HG02870 (cell line): ENCODE measurements at regions not wholly inside any gene's neighbourhood (a gene's known extent, or its start where the extent isn't known, plus 50 kb on each side); places are given as distances from the start of the nearest gene placed in this dataset.

Source experiments
- ATAC-seq: cut with Tn5 transposase; IDR thresholded peaks from one replicate; pipeline ENCODE4 v1.9.1; 2021; ENCODE audit warnings: mild to moderate bottlenecking, moderate library complexity; ENCODE audit not compliant: unreplicated experiment

DNA sequence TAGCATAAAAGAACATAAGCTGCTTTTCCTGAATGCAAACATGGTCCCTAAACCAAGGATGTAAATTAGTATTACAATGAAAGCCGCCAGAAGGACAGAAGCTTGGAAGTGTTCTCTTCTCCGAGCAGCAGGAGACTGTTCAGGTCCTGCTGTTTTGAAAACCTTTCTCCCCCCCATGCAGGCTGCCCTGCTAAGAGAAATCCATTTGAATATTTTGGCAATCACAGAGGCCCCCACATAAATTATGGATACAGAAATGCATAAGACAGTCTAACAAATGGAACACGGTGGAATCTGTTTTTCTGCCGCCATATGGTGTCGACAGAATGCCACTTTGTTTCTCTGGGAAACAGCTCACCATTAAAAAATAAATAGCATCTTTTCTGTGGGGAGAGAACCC, 600.4 kb upstream of the KLHL29 start:
- ATAC-seq: no peak

GRCh38 chr2:22786817-22787216, 598.2 kb upstream of the KLHL29 start:
- no peak for ATAC-seq

GRCh38 chr2:22787745-22788144, 597.2 kb upstream of the KLHL29 start:
- ATAC-seq: no peak

DNA sequence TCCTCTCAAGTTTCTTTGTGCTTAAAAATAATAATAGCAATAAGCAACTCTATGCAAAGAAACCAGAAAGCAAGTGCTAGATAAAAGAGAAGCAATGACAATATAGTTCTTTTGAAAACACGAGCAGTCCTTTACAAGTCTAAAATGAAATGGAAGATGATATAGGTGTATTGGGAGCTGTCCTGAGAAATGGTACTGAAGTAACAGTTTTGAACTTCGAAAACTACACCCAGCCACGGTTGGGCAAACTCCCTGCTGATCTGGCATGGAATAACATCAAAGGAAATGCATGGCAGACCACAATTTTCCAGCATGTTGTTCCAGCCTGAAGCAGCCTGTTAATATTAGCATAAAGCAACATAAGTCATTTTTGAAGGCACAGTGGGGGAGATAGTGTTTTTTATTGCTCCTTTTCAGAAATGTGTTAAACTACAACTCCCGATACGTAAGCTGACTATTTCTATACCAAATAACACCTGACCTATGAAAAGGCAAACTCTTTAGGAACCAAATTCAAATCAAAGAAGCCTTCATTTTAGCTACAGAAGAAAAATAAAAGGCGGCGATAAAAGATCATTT, 596.1 kb upstream of the KLHL29 start:
- no peak for ATAC-seq

DNA sequence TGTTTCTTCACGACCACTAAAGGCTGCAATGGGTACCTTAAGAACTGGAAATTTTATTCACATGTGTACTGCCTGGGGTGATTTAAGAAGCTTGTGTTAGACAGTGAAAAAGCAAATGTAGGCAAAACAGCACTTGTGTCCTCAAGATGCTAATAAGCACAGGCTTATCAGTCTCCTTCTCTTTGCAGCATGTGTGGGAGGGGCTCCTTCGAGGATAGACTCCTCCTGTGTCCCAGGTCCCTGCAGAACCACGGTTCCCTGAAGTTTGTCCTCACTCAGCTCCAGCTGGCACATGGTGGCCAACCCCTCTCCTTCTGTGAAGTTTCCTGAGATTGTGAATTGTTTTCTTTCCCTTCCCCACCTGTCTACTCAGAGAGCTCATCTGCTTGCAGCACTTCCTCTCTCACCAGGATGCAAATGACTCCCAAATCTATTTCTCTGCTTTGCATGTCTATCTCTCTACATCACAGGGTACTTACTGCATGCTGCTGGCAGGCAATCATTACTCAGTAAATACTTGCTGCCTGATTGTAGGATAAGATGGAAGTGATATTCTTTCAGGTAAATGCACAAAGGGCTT, 589.6 kb upstream of the KLHL29 start:
- no peak for ATAC-seq

DNA sequence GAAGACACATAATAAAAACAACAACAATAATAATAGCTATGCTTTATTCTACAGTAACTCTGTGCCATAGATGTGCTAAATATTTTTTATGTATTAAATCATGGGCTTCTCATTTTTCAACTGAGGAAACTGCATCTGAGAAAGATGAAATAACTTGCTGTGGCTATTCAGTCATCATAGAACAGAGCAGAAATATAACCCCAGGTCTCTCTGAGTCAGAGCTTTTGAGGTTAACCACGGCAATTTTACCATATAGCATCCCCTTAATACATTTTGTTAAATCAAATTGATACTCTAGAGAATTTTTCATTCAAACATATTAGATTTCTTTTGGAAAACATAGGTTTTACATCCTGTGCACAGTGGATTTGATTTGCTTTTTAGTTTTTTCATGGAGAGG, 586.6 kb upstream of the KLHL29 start:
- ATAC-seq: no peak

DNA sequence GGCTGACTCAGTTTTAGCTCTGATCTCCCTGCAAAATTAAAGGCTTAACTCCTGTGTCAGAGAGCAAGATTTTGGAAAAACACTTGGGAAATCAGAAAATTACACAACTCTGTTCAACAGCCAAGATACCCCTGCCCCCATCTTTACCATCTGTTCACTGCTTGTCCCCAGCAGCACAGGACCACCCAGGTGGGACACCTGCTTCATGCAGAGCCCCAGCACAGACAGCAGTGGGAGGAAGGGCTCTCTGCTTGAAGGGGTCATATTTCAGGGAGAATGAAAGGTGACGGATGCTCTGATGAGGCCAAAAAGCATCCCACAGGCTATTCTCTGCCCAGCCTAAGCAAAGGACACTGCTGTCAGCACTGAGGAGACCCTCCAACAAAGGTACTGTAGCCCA, 584.6 kb upstream of the KLHL29 start:
- ATAC-seq: no peak

DNA sequence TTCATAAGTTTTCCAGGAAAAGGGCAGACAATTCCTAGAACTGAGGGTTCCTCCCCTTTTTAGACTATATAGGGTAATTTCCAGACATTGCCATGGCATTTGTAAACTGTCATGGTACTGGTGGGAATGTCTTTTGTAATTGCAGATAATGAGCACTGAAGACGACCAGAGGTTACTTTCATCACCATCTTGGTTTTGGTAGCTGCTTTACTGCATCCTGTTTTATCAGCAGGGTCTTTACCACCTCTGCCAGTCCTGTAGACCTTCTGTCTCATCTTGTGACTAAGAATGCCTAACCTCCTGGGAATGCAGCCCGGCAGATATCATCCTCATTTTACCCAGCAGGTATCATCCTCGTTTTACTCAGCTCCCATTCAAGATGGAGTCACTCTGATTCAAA, 583.9 kb upstream of the KLHL29 start:
- ATAC-seq: no peak

- ATAC-seq: no peak
Measured at GRCh38 chr2:22801970-22802369, 583.0 kb upstream of the KLHL29 start.

DNA sequence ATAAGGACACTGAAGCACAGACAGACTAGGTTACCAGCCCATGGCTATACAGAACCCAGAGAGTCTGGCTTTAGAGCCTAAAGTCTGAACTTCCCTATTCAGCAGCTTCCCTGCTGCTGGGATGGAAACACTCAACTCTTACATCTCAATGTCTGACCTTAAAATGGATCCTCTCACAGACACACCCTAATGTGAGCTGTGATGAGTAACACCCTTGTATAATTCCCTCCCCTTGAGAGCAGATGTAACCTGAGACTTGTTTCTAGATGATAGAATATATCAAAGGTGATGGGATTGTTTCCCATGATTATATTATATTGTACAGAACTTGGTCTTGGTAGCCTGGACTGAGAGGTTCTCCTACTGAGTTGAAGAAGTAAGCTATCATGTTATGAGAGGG, 577.1 kb upstream of the KLHL29 start:
- no peak for ATAC-seq

DNA sequence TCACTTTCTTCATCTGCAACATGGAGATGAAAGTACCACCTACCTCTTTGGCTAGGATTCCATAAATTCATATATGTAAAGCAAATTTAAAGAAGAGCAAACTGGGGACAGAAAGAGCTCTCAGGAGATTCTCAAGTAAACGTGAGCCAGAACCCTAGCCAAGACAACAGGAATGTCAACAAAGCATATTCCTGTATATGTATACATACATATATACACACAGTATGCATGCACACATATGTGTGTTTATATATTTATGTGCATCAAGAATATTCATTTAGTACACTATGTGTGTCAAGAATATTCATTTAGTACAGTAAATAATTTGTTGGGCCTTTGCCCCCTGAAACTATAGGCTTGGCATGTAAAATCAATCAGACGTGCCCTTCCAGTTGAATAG, 574.4 kb upstream of the KLHL29 start:
- ATAC-seq: no peak

DNA sequence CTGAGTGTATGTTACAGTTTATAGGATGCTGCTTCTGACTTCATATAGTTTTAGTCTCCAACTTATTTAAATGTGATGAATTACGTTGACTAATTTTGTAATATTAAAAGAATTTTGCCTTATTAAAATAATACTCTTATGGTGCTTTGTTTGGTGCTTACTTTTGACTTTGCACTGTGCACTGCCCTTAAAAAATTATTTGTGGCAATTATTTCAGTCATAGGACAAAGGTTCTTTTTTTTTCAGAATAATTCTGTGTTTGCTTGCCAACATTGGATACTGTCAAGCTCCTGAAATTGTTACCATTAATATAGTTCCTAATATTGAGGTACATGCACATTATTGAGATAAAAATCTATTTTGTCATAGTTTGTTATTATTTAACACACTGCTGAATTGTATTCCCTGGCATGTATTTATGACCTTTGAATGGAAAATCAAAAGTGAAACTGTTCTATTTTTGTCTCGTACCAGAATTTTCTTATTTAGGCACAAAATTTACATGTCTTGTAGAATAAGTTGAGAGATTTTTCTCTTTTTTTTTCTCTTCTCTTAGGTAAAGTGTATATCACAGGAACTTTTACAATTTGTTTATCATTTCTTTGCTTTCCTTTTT, 572.8 kb upstream of the KLHL29 start:
- ATAC-seq: no peak

DNA sequence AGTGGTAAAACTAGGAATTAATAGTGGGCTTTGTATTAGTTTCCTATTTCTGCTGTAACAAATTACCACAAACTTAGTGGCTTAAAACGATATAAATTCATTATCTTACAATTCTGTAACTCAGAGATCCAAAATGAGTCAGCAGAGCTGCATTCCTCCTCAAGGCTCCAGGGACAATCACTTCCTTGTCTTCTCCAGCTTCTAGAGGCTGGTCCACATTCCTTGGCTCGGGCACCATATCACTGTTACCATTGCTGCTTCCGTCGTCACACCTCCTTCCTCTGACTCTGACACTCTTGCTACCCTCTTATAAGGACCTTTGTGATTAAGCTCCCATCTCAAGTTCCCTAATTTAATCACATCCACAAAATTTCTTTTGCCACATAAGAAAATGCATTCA, 567.8 kb upstream of the KLHL29 start:
- ATAC-seq: no peak

- ATAC-seq: no peak
Measured at GRCh38 chr2:22821458-22821857, 563.5 kb upstream of the KLHL29 start.

DNA sequence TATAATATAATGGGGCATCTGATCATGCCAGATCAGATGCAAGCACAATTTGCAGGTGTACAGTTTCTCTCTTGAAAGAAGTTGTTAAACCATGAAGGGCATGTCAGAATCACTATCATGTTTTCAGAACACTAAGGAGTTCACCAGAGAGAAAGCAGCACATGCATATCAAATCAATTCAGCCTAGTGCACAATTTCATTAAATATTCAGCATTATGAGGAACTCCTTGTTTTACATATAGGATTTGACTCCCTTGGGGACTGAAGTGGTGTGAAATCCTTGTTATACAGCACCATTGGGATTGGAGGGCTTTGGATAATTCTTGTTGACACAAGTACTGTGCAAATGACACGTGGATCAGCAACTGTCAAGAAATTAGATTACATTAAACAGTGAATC, 562.1 kb upstream of the KLHL29 start:
- no peak for ATAC-seq

DNA sequence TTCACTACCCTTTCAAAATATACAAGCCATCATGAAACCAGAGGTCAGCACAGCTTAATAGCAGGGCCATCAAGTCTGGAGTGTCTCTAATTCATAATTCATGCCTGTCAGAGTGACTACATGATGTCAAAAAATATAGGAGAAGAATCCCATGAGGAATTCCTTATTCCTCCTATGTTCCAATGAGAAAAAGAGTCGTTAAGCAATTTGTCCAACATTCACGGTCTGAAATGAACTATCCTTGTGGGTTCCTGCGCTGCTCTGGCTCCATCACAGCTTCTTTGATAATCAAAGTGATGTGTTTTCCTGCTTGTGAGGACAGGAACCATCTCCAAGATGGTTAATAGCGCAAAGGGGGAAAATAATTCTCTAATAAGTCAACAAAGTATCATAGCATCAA, 560.4 kb upstream of the KLHL29 start:
- no peak for ATAC-seq

GRCh38 chr2:22826703-22827102, 558.3 kb upstream of the KLHL29 start:
- no peak for ATAC-seq

DNA sequence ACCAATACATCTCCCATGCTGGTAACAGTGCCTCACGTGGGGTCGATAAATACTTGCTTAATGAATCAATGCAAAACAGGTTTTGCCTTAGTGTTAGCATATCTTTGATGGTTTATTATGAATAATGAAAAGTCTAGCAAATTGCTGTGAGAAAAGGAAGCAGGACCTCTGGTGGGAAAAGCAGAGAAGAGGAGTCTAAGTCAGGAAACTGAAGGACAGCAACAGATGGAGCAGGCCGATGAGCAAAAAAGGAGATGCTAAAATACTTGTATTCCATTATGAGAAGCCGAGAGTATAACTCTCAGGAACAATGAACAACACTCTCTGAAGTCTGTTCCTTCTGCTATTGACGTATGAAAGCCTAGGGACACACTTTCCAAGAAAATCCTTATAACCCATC, 555.2 kb upstream of the KLHL29 start:
- no peak for ATAC-seq

GRCh38 chr2:22832196-22832595, 552.8 kb upstream of the KLHL29 start:
- ATAC-seq: no peak

DNA sequence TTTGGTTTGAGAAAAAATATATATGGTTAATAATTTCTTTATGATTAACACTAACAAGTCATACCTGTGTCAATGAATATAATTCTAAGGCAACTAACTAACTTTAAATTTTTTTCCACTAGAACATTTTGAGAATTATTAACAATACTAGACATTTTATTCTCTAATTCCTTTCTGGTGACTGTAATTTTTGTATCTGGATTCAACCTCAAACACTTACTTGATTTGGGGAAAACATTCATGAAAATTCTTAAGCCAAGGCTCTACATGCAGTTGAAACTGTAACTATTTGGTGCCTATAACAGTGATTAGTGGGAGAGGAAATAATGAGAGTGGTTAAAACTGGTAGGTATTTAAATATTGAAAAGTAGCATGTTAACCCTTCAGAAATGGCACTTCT, 546.5 kb upstream of the KLHL29 start:
- no peak for ATAC-seq

DNA sequence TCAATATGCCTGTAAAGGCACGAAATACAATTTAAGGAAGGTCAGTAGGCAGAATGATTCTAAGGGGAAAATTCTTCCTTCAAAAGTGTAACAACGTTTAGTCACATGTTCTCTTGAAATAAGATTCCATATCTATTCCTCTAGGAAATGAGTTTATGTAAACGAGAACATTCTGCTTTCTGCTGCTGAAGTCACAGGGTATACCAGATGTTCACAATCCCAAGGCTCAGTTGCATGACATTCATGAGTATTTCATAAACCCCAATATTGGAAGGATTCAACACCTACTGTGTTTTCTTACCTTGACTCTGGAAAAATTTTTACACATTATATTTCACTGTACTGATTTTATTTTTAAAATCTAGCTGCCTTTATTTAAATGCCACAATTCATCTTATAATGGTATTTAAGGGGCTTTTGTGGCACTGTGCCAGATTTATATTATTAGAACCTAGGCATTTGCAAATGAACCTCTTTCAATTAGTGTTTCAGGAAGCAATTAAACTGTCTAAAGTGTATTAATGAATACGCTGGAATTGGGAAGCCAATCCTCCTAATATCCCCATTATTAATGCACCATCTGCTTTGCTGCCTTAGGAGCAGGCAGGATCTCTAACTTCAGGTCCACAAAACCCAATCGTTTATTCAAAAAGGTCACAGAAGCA, 542.6 kb upstream of the KLHL29 start:
- ATAC-seq: no peak

DNA sequence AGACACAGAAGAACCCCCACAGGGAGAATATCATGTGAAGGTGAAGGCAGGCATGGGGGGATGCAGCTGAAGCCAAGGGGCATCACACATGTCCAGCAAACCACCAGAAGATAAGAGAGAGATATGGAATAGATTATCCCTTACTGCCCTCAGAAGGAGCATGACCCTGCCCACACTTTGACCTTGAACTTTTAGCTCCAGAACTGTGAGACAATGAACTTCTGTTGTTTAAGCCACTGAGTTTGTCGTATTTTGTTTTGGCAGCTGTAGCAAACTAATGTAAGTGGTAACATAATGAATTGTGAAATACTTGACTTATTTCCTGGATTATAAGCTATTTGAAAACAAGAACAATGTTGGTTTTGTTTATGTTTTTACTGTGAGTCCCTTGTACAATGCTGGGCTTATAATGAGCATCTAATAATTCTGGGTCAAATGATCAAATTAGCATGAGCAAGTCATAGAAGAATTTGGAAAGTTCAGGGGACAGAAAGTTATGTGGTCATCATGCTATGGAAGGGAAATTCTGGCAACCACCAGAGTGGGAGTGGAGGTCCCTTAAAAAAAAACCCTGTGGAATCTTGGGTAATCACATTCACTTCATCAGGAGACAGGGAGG, 541.0 kb upstream of the KLHL29 start:
- ATAC-seq: no peak
